B cell (primary cell): ENCODE measurements at regions not wholly inside any gene's neighbourhood (a gene's known extent, or its start where the extent isn't known, plus 50 kb on each side); places are given as distances from the start of the nearest gene placed in this dataset.

ENCODE experiments used
- ATAC-seq: fragments of 200-7000 bp; cut with Tn5 transposase; one replicate; pipeline ENCODE4 v1.10.0; 2021; ENCODE audit warnings: low read depth, mild to moderate bottlenecking, moderate number of reproducible peaks, moderate library complexity
- CTCF ChIA-PET: fragments of 350-600 bp; sonication (Branson Sonifier 250); formaldehyde crosslinking; loops from one replicate; lab custom pipeline; 2021; ENCODE audit warnings: antibody characterized with exemption, inconsistent platforms; lab: Charles Lee
- POLR2A ChIA-PET: fragments of 350-600 bp; sonication (Branson Sonifier 250); formaldehyde crosslinking; loops from one replicate; lab custom pipeline; 2021; ENCODE audit warnings: antibody characterized with exemption; lab: Charles Lee
- DNase-seq: peaks from one replicate; pipeline ENCODE4 v3.0.0; 2013
- H2AFZ ChIP-seq: 2 replicates; pipeline ENCODE4 v1.6.1; 2012; ENCODE audit warnings: mild to moderate bottlenecking, low read depth, low read length; ENCODE audit not compliant: insufficient read depth, poor library complexity, severe bottlenecking
- H3K27ac ChIP-seq, 2 donors: 1 replicate in 1 of 2; 2 replicates in 1 of 2; pipeline ENCODE4 v1.5.1; 2012 to 2013; ENCODE audit warnings: low read length in 2 of 2, mild to moderate bottlenecking in 2 of 2, moderate library complexity in 1 of 2
- H3K27me3 ChIP-seq, 4 experiments: fragments of 200-600 bp in 1 of 4; sonication (generic) in 1 of 4; replicated peaks in 1 of 4; 1 replicate in 2 of 4; 2 replicates in 2 of 4; pipeline versions ENCODE4 v1.6.1 to v1.7.0; 2013 to 2016; ENCODE audit warnings: low read length in 3 of 4, mild to moderate bottlenecking in 2 of 4, mixed read lengths in 1 of 4, moderate library complexity in 1 of 4; ENCODE audit not compliant: insufficient read depth in 4 of 4, control insufficient read depth in 3 of 4; ENCODE audit errors: control extremely low read depth in 1 of 4
- H3K36me3 ChIP-seq, 2 experiments: replicated peaks in 1 of 2; 1 replicate in 1 of 2; 2 replicates in 1 of 2; pipeline versions ENCODE4 v1.6.1 to v1.7.1; 2013; ENCODE audit warnings: low read length in 1 of 2; ENCODE audit not compliant: insufficient read depth in 2 of 2, control insufficient read depth in 1 of 2; ENCODE audit errors: control extremely low read depth in 1 of 2, extremely low read depth in 1 of 2
- H3K4me1 ChIP-seq, 2 donors: fragments of 200-600 bp in 1 of 2; sonication (generic) in 1 of 2; 1 replicate in 1 of 2; 2 replicates in 1 of 2; pipeline versions ENCODE4 v1.5.1 to v1.6.1; 2013 to 2017; ENCODE audit warnings: low read length in 2 of 2; ENCODE audit not compliant: control insufficient read depth in 2 of 2, insufficient read depth in 2 of 2
- H3K4me2 ChIP-seq: replicated peaks from 2 replicates; pipeline ENCODE3; 2012; ENCODE audit warnings: mild to moderate bottlenecking, low read depth, low read length; ENCODE audit not compliant: poor library complexity, severe bottlenecking
- H3K4me3 ChIP-seq, 5 experiments: fragments of 200-600 bp in 1 of 5; sonication (generic) in 1 of 5; 1 replicate in 3 of 5; 2 replicates in 2 of 5; pipeline versions ENCODE4 v1.5.1 to v1.7.0; 2011 to 2016; ENCODE audit warnings: low read length in 4 of 5, mild to moderate bottlenecking in 4 of 5, low read depth in 2 of 5, control low read depth in 1 of 5, moderate library complexity in 1 of 5; ENCODE audit not compliant: insufficient read depth in 1 of 5; ENCODE audit errors: control extremely low read depth in 1 of 5, extremely low read depth in 1 of 5
- H3K79me2 ChIP-seq: fragments of 200-600 bp; sonication (generic); one replicate; pipeline ENCODE4 v1.6.0; 2016; ENCODE audit warnings: low read length; ENCODE audit not compliant: control insufficient read depth, insufficient read depth
- H3K9ac ChIP-seq: fragments of 200-600 bp; sonication (generic); 2 replicates; pipeline ENCODE4 v1.6.1; 2017; ENCODE audit warnings: mild to moderate bottlenecking, low read length, moderate library complexity
- H3K9me3 ChIP-seq, 3 donors: one replicate each; pipeline versions ENCODE4 v1.6.1 to v1.7.1; 2013; ENCODE audit warnings: low read length in 2 of 3; ENCODE audit not compliant: control insufficient read depth in 2 of 3, insufficient read depth in 1 of 3; ENCODE audit errors: control extremely low read depth in 1 of 3
- H4K20me1 ChIP-seq: 2 replicates; pipeline ENCODE4 v1.6.0; 2012; ENCODE audit warnings: mild to moderate bottlenecking, low read length; ENCODE audit not compliant: insufficient read depth, control insufficient read depth, poor library complexity, severe bottlenecking
- H3K27ac Mint-ChIP-seq: one replicate; pipeline ENCODE4 v1.8.0; 2021; ENCODE audit warnings: mixed read lengths
- H3K27me3 Mint-ChIP-seq: one replicate; pipeline ENCODE4 v1.8.0; 2021; ENCODE audit warnings: mixed read lengths
- H3K4me1 Mint-ChIP-seq: one replicate; pipeline ENCODE4 v1.8.0; 2021; ENCODE audit warnings: mixed read lengths
- H3K4me3 Mint-ChIP-seq: one replicate; pipeline ENCODE4 v1.8.0; 2021; ENCODE audit warnings: mixed read lengths
- H3K9me3 Mint-ChIP-seq: one replicate; pipeline ENCODE4 v1.8.0; 2022; ENCODE audit warnings: mixed read lengths; ENCODE audit not compliant: insufficient read depth
- CTCF ChIP-seq: fragments of 200-600 bp; IDR thresholded peaks from one replicate; pipeline ENCODE4 v1.8.0; 2022; ENCODE audit warnings: antibody characterized with exemption, mild to moderate bottlenecking
- EZH2 ChIP-seq: IDR thresholded peaks from 2 replicates; pipeline ENCODE4 v1.6.1; 2012; ENCODE audit warnings: borderline replicate concordance, low read depth, mild to moderate bottlenecking, moderate library complexity, low read length; ENCODE audit not compliant: insufficient read depth, poor library complexity, severe bottlenecking
- WGBS: methylation state at CpG from one replicate; pipeline ENCODE4 v1.1.5; 2013; ENCODE audit warnings: missing lambda C conversion rate; ENCODE audit not compliant: insufficient coverage; 5-methylcytosine and 5-hydroxymethylcytosine counted together
- intact Hi-C: fragments of 100-400 bp; cut with micrococcal nuclease; formaldehyde crosslinking; loops from one replicate; pipeline ENCODE4 v1.10.0; 2022

GRCh38 chr20:41895241-41896032 is 277.3 kb upstream of the CHD6 start:
- no peaks in the 10 kb centered on the region for H3K27me3 Mint-ChIP-seq
- Histone ChIP-seq H2AFZ (no peak overlapping the region), H3K27me3 (peaks cover 0 to 7% (median 0%) of the 10 kb centered on the region in 4 experiments), H3K79me2 (no peaks in the 10 kb centered on the region), H3K9me3 (peaks cover 0 to 3% (median 0%) of the 10 kb centered on the region in 3 donors), H3K27ac (no peak overlapping the region), H3K4me2 (no peak overlapping the region), H3K9ac (no peak overlapping the region), H3K36me3 (no peaks in the 10 kb centered on the region), H3K4me1 (no peaks in the 10 kb centered on the region), H3K4me3 (no peak overlapping the region), H4K20me1 (no peaks in the 10 kb centered on the region)
- ATAC-seq (no peak), DNase-seq (no peak)
- no CpG with 5 or more reads among the region's 5 CpGs for WGBS
- intact Hi-C loops = no loop called here
- ChIA-PET POLR2A (no interaction called here), CTCF (no interaction called here)
- H3K9me3 Mint-ChIP-seq = no peaks in the 10 kb centered on the region
- TF ChIP-seq EZH2 (no peak), CTCF (no peak)
- no peak overlapping the region for H3K4me3 Mint-ChIP-seq
- H3K4me1 Mint-ChIP-seq = no peaks in the 10 kb centered on the region
- no peak overlapping the region for H3K27ac Mint-ChIP-seq

GRCh38 chr20:41894255-41894963 is 276.2 kb upstream of the CHD6 start:
- H3K27me3 ChIP-seq = peaks cover 0 to 7% (median 0%) of the 10 kb centered on the region in 4 experiments
- H3K79me2 ChIP-seq = no peaks in the 10 kb centered on the region
- no peak overlapping the region for H3K4me2 ChIP-seq
- no peak for DNase-seq
- H3K9ac ChIP-seq = no peak overlapping the region
- H3K4me1 Mint-ChIP-seq = no peaks in the 10 kb centered on the region
- no peak overlapping the region for H2AFZ ChIP-seq
- H3K4me3 ChIP-seq = no peak overlapping the region
- no peak overlapping the region for H3K27ac Mint-ChIP-seq
- no peaks in the 10 kb centered on the region for H3K27me3 Mint-ChIP-seq
- no peak for ATAC-seq
- CTCF ChIA-PET = no interaction called here
- POLR2A ChIA-PET = no interaction called here
- H3K27ac ChIP-seq = no peak overlapping the region
- TF ChIP-seq EZH2 (no peak), CTCF (no peak)
- no peaks in the 10 kb centered on the region for H3K9me3 Mint-ChIP-seq
- H3K4me3 Mint-ChIP-seq = no peak overlapping the region
- H3K36me3 ChIP-seq = no peaks in the 10 kb centered on the region
- 88% methylated on average over 10 of the region's 10 CpGs for WGBS
- H3K9me3 ChIP-seq = peaks cover 0 to 3% (median 0%) of the 10 kb centered on the region in 3 donors
- intact Hi-C loops = no loop called here
- no peaks in the 10 kb centered on the region for H4K20me1 ChIP-seq
- no peaks in the 10 kb centered on the region for H3K4me1 ChIP-seq
